Endodermal cell (in vitro differentiated cells): ENCODE measurements at regions not wholly inside any gene's neighbourhood (a gene's known extent, or its start where the extent isn't known, plus 50 kb on each side); places are given as distances from the start of the nearest gene placed in this dataset.

Experiments used
- DNase-seq: peaks from one replicate; pipeline ENCODE4 v3.0.0-alpha.2; 2017
- H3K27ac ChIP-seq: 2 replicates; pipeline ENCODE4 v1.5.1; 2013; ENCODE audit warnings: mild to moderate bottlenecking, low read depth, low read length, moderate library complexity
- H3K27me3 ChIP-seq: 2 replicates; pipeline ENCODE4 v1.6.1; 2013; ENCODE audit warnings: mild to moderate bottlenecking, low read length, moderate library complexity; ENCODE audit not compliant: insufficient read depth, control insufficient read depth, poor library complexity, severe bottlenecking
- H3K36me3 ChIP-seq: 2 replicates; pipeline ENCODE4 v1.7.0; 2013; ENCODE audit warnings: mild to moderate bottlenecking, low read length, moderate library complexity; ENCODE audit not compliant: control insufficient read depth, insufficient read depth
- H3K4me1 ChIP-seq: one replicate; pipeline ENCODE4 v1.7.0; 2013; ENCODE audit warnings: low read length; ENCODE audit not compliant: control insufficient read depth, insufficient read depth
- H3K4me3 ChIP-seq: 2 replicates; pipeline ENCODE4 v1.5.1; 2013; ENCODE audit warnings: mild to moderate bottlenecking, low read length, moderate library complexity
- H3K9ac ChIP-seq: 2 replicates; pipeline ENCODE4 v1.6.1; 2013; ENCODE audit warnings: mild to moderate bottlenecking, low read length, moderate library complexity; ENCODE audit not compliant: poor library complexity, severe bottlenecking; ENCODE audit errors: extremely low read depth
- H3K9me3 ChIP-seq: 2 replicates; pipeline ENCODE4 v1.6.1; 2013; ENCODE audit warnings: mild to moderate bottlenecking, low read length, moderate library complexity; ENCODE audit not compliant: control insufficient read depth
- H3K27ac Mint-ChIP-seq: 2 replicates; pipeline ENCODE4 v1.8.0; 2020; ENCODE audit warnings: mixed read lengths
- H3K27me3 Mint-ChIP-seq: 2 replicates; pipeline ENCODE4 v1.8.0; 2021; ENCODE audit warnings: mild to moderate bottlenecking, mixed read lengths; ENCODE audit not compliant: insufficient read depth
- H3K36me3 Mint-ChIP-seq: 2 replicates; pipeline ENCODE4 v1.8.0; 2020; ENCODE audit warnings: low read depth, mixed read lengths
- H3K4me1 Mint-ChIP-seq: 2 replicates; pipeline ENCODE4 v1.8.0; 2020; ENCODE audit warnings: mixed read lengths
- H3K4me3 Mint-ChIP-seq: 2 replicates; pipeline ENCODE4 v1.8.0; 2020; ENCODE audit warnings: mild to moderate bottlenecking, moderate library complexity, mixed read lengths
- H3K9me3 Mint-ChIP-seq: 2 replicates; pipeline ENCODE4 v1.8.0; 2020; ENCODE audit warnings: mild to moderate bottlenecking, mixed read lengths
- CTCF ChIP-seq: fragments of 200-600 bp; sonication (generic); conservative IDR thresholded peaks from 2 replicates; pipeline ENCODE4 v1.5.0; 2021; ENCODE audit warnings: antibody characterized with exemption, mild to moderate bottlenecking
- WGBS, 2 experiments: methylation state at CpG; one replicate each; pipeline versions ENCODE4 v1.1.5 to v1.1.7; 2013; ENCODE audit warnings: missing lambda C conversion rate in 2 of 2, mixed read lengths in 1 of 2; ENCODE audit not compliant: insufficient coverage in 1 of 2, insufficient read length in 1 of 2; 5-methylcytosine and 5-hydroxymethylcytosine counted together

- Mint-ChIP-seq H3K36me3 (no peaks in the 10 kb centered on the region), H3K9me3 (no peaks in the 10 kb centered on the region), H3K4me1 (no peaks in the 10 kb centered on the region), H3K27ac (no peak overlapping the region), H3K4me3 (no peak overlapping the region), H3K27me3 (no peaks in the 10 kb centered on the region)
- no peaks in the 10 kb centered on the region for H3K36me3 ChIP-seq
- no peaks in the 10 kb centered on the region for H3K4me1 ChIP-seq
- H3K27me3 ChIP-seq: no peaks in the 10 kb centered on the region
- no peaks in the 10 kb centered on the region for H3K9me3 ChIP-seq
- WGBS, 2 experiments: 100% methylated on average over 1 of the region's 3 CpGs; no CpG with 5 or more reads in 1 of the 2 experiments
- H3K9ac ChIP-seq: no peak overlapping the region
- no peak overlapping the region for H3K27ac ChIP-seq
- no peak for DNase-seq
- no peak for TF ChIP-seq CTCF
- no peak overlapping the region for H3K4me3 ChIP-seq
Measured at GRCh38 chrX:21255032-21255618, 119.1 kb upstream of the CNKSR2 start.

- peaks cover 8% of the 10 kb centered on the region for H3K9me3 ChIP-seq
- DNase-seq: no peak
- H3K9ac ChIP-seq: no peak overlapping the region
- H3K27ac Mint-ChIP-seq: no peak overlapping the region
- H3K4me3 ChIP-seq: no peak overlapping the region
- H3K36me3 Mint-ChIP-seq: no peaks in the 10 kb centered on the region
- TF ChIP-seq CTCF: no peak
- H3K4me3 Mint-ChIP-seq: no peak overlapping the region
- no peaks in the 10 kb centered on the region for H3K4me1 Mint-ChIP-seq
- H3K36me3 ChIP-seq: no peaks in the 10 kb centered on the region
- H3K4me1 ChIP-seq: no peaks in the 10 kb centered on the region
- H3K27me3 ChIP-seq: no peaks in the 10 kb centered on the region
- no peak overlapping the region for H3K27ac ChIP-seq
- WGBS, 2 experiments: no CpG with 5 or more reads among the region's 1 CpG
- no peaks in the 10 kb centered on the region for H3K27me3 Mint-ChIP-seq
- H3K9me3 Mint-ChIP-seq: peaks cover 24% of the 10 kb centered on the region
Measured at GRCh38 chrX:21266949-21267348, 107.3 kb upstream of the CNKSR2 start.

GRCh38 chrX:21276736-21277433 is 97.3 kb upstream of the CNKSR2 start:
- DNase-seq: no peak
- Histone ChIP-seq H3K9ac (no peak overlapping the region), H3K4me1 (no peaks in the 10 kb centered on the region), H3K4me3 (no peak overlapping the region), H3K9me3 (no peaks in the 10 kb centered on the region), H3K36me3 (no peaks in the 10 kb centered on the region), H3K27me3 (no peaks in the 10 kb centered on the region), H3K27ac (no peak overlapping the region)
- WGBS, 2 experiments: 94% methylated on average over 8 of the region's 8 CpGs; no CpG with 5 or more reads in 1 of the 2 experiments
- no peak for TF ChIP-seq CTCF
- H3K4me1 Mint-ChIP-seq: no peaks in the 10 kb centered on the region
- no peaks in the 10 kb centered on the region for H3K36me3 Mint-ChIP-seq
- H3K4me3 Mint-ChIP-seq: no peak overlapping the region
- H3K27ac Mint-ChIP-seq: no peak overlapping the region
- H3K27me3 Mint-ChIP-seq: no peaks in the 10 kb centered on the region
- H3K9me3 Mint-ChIP-seq: peaks cover 6% of the 10 kb centered on the region
